ENCODE measurements at regions not wholly inside any gene's neighbourhood (a gene's known extent, or its start where the extent isn't known, plus 50 kb on each side); places are given as distances from the start of the nearest gene placed in this dataset.

DNA sequence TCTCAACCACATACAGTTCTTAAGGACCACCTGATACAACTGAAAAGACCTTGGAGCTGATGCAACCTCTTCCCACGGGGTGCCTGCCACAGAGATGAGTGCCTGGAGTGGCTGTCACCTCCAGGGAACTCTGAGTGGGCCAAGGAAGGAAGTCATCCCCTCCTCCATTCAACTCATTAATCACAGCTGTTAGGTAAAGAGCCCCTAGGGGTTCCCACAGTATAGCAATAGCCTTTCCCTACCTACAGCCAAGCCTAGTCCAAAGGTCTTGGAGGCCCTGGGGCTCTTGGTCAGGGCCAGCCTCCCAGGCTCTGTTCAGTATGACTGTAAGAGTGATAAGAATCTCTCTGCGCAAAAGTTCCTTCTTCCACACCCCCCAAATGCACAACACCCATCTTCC lies 70.4 kb upstream of the NFE2L3 start:
- Histone ChIP-seq H4K20me1 (ENCODE audit: insufficient read depth, low read length) (no peaks in the 10 kb centered on the region), H3K4me3 (ENCODE audit: low read depth in 1 of 2, low read length in 2 of 2) (no peak overlapping the region), H3K27me3 (ENCODE audit: insufficient read depth, low read length, poor library complexity) (peaks cover 34% of the 10 kb centered on the region), H3K4me2 (ENCODE audit: insufficient read depth, low read length) (no peak overlapping the region), H3K79me2 (ENCODE audit: insufficient read depth, low read length) (no peaks in the 10 kb centered on the region), H3K36me3 (ENCODE audit: insufficient read depth, low read length) (no peaks in the 10 kb centered on the region), H3K4me1 (ENCODE audit: insufficient read depth, low read length) (peaks cover 25% of the 10 kb centered on the region), H2AFZ (ENCODE audit: low read depth, low read length) (no peak overlapping the region), H3K27ac (ENCODE audit: low read length) (no peak overlapping the region), H3K9me3 (ENCODE audit: insufficient read depth, low read length, severe bottlenecking) (no peaks in the 10 kb centered on the region), H3K9ac (ENCODE audit: low read depth, low read length) (no peak overlapping the region)
- peak; percentile 54 for DNase-seq
- TF ChIP-seq, protein P1, sequence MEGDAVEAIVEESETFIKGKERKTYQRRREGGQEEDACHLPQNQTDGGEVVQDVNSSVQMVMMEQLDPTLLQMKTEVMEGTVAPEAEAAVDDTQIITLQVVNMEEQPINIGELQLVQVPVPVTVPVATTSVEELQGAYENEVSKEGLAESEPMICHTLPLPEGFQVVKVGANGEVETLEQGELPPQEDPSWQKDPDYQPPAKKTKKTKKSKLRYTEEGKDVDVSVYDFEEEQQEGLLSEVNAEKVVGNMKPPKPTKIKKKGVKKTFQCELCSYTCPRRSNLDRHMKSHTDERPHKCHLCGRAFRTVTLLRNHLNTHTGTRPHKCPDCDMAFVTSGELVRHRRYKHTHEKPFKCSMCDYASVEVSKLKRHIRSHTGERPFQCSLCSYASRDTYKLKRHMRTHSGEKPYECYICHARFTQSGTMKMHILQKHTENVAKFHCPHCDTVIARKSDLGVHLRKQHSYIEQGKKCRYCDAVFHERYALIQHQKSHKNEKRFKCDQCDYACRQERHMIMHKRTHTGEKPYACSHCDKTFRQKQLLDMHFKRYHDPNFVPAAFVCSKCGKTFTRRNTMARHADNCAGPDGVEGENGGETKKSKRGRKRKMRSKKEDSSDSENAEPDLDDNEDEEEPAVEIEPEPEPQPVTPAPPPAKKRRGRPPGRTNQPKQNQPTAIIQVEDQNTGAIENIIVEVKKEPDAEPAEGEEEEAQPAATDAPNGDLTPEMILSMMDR (IDR thresholded peaks at IDR 0.05; ENCODE audit: borderline replicate concordance, extremely low read depth, low read length, poor library complexity, severe bottlenecking) = peak; percentile 18
- no peak for TF ChIP-seq EZH2 (IDR thresholded peaks at IDR 0.05; ENCODE audit: borderline replicate concordance, low read depth, low read length, severe bottlenecking)
- ATAC-seq (ENCODE audit: insufficient read depth, low read depth) = peak; percentile 43

DNA sequence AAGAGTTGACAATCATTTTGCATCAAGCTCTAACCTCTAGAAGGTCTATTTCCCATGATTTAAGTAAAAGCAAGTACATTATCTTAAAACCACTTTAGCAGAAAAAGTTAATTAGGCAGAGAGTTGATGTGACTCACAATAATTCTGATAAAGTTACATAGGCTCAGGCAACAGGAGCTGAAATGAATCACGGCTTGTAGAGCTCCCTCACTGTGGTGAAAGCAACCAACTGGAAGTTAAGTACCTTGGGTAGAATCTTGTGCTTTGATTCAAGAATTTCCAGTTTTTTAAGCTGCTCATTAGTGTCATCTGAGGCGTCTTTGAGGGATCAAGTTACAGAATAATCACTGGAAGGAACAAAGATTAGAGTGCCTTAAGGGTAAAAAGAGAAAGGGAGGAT lies 68.9 kb upstream of the NFE2L3 start:
- Histone ChIP-seq H3K9me3 (ENCODE audit: insufficient read depth, low read length, severe bottlenecking) (no peaks in the 10 kb centered on the region), H3K4me1 (ENCODE audit: insufficient read depth, low read length) (peaks cover 25% of the 10 kb centered on the region)
- no peak for ATAC-seq (ENCODE audit: insufficient read depth, low read depth)

DNA sequence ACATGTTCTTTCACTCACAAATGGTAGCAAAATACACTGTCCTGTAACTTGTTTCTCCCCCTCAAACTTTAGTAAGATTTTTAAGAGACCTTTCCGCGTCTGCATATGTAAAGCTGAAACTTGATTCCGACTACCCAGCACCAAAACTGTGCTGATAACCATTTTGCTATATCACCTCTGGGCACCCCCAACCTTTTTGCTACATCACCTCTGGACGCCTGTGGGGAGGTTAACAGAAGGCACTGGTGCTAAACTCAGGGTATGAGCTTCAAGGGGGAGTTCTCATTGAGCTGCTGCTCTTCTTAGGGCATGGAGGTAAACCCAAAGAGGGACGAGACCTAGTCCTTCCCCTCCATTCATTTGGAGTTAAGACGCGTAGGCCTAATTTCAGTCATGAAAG lies 67.6 kb upstream of the NFE2L3 start:
- no peaks in the 10 kb centered on the region for H3K36me3 ChIP-seq (ENCODE audit: insufficient read depth, low read length)
- H3K79me2 ChIP-seq (ENCODE audit: insufficient read depth, low read length) = no peaks in the 10 kb centered on the region
- H3K4me1 ChIP-seq (ENCODE audit: insufficient read depth, low read length) = peaks cover 12% of the 10 kb centered on the region
- H3K27ac ChIP-seq (ENCODE audit: low read length) = no peak overlapping the region
- H3K4me2 ChIP-seq (ENCODE audit: insufficient read depth, low read length) = no peak overlapping the region
- H2AFZ ChIP-seq (ENCODE audit: low read depth, low read length) = no peak overlapping the region
- no peaks in the 10 kb centered on the region for H4K20me1 ChIP-seq (ENCODE audit: insufficient read depth, low read length)
- no peak for ATAC-seq (ENCODE audit: insufficient read depth, low read depth)
- no peak overlapping the region for H3K9ac ChIP-seq (ENCODE audit: low read depth, low read length)
- H3K9me3 ChIP-seq (ENCODE audit: insufficient read depth, low read length, severe bottlenecking) = no peaks in the 10 kb centered on the region
- H3K27me3 ChIP-seq (ENCODE audit: insufficient read depth, low read length, poor library complexity) = peaks cover 20% of the 10 kb centered on the region
- no peak for TF ChIP-seq EZH2 (IDR thresholded peaks at IDR 0.05; ENCODE audit: borderline replicate concordance, low read depth, low read length, severe bottlenecking)
- TF ChIP-seq, protein P1 (IDR thresholded peaks at IDR 0.05; ENCODE audit: borderline replicate concordance, extremely low read depth, low read length, poor library complexity, severe bottlenecking) = no peak
- H3K4me3 ChIP-seq (ENCODE audit: low read depth in 1 of 2, low read length in 2 of 2) = no peak overlapping the region
- DNase-seq = no peak

More for the DNA sequence above, 68.9 kb upstream of the NFE2L3 start:
- Histone ChIP-seq H3K27ac (ENCODE audit: low read length) (no peak overlapping the region), H3K79me2 (ENCODE audit: insufficient read depth, low read length) (no peaks in the 10 kb centered on the region), H3K9ac (ENCODE audit: low read depth, low read length) (no peak overlapping the region), H3K4me3 (ENCODE audit: low read depth in 1 of 2, low read length in 2 of 2) (no peak overlapping the region), H2AFZ (ENCODE audit: low read depth, low read length) (no peak overlapping the region), H3K36me3 (ENCODE audit: insufficient read depth, low read length) (no peaks in the 10 kb centered on the region), H3K27me3 (ENCODE audit: insufficient read depth, low read length, poor library complexity) (peaks cover 33% of the 10 kb centered on the region), H3K4me2 (ENCODE audit: insufficient read depth, low read length) (no peak overlapping the region), H4K20me1 (ENCODE audit: insufficient read depth, low read length) (no peaks in the 10 kb centered on the region)
- no peak for DNase-seq
- TF ChIP-seq, protein P1 (IDR thresholded peaks at IDR 0.05; ENCODE audit: borderline replicate concordance, extremely low read depth, low read length, poor library complexity, severe bottlenecking) = no peak
- TF ChIP-seq EZH2 (IDR thresholded peaks at IDR 0.05; ENCODE audit: borderline replicate concordance, low read depth, low read length, severe bottlenecking) = no peak

DNA sequence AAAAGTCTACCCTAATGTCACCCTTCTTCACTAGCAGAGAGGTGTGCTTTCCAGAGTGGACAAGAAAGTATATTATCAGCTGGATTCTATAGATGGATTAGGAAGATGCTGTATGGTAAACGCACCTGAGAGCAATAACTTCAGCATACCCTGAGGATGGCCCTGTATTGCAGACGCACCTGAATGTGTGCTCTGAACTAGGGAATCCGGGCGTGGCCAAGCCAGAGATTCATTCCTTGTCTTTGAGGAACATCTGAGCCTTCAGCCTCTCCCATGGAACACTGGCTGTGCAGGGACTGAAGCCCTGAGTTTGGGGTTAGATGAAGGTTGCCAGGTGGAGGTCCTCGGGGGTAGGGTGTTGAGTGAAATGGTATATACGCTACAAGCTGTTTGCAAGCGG lies 66.2 kb upstream of the NFE2L3 start:
- H3K9ac ChIP-seq (ENCODE audit: low read depth, low read length) = no peak overlapping the region
- no peaks in the 10 kb centered on the region for H3K9me3 ChIP-seq (ENCODE audit: insufficient read depth, low read length, severe bottlenecking)
- H3K27me3 ChIP-seq (ENCODE audit: insufficient read depth, low read length, poor library complexity) = peaks cover 13% of the 10 kb centered on the region
- H3K36me3 ChIP-seq (ENCODE audit: insufficient read depth, low read length) = no peaks in the 10 kb centered on the region
- H3K79me2 ChIP-seq (ENCODE audit: insufficient read depth, low read length) = no peaks in the 10 kb centered on the region
- no peak for ATAC-seq (ENCODE audit: insufficient read depth, low read depth)
- no peak overlapping the region for H3K27ac ChIP-seq (ENCODE audit: low read length)
- H3K4me3 ChIP-seq (ENCODE audit: low read depth in 1 of 2, low read length in 2 of 2) = no peak overlapping the region
- no peak overlapping the region for H2AFZ ChIP-seq (ENCODE audit: low read depth, low read length)
- no peak for DNase-seq
- peaks cover 9% of the 10 kb centered on the region for H3K4me1 ChIP-seq (ENCODE audit: insufficient read depth, low read length)
- no peaks in the 10 kb centered on the region for H4K20me1 ChIP-seq (ENCODE audit: insufficient read depth, low read length)
- no peak for TF ChIP-seq EZH2 (IDR thresholded peaks at IDR 0.05; ENCODE audit: borderline replicate concordance, low read depth, low read length, severe bottlenecking)
- TF ChIP-seq, protein P1 (IDR thresholded peaks at IDR 0.05; ENCODE audit: borderline replicate concordance, extremely low read depth, low read length, poor library complexity, severe bottlenecking) = no peak
- no peak overlapping the region for H3K4me2 ChIP-seq (ENCODE audit: insufficient read depth, low read length)
